Stimulated activated CD4-positive, alpha-beta T cell treated with anti-CD3 and anti-CD28 coated beads, Interleukin-2, amount 100 ng/mL, for 4 hours (primary cell): ENCODE measurements at regions not wholly inside any gene's neighbourhood (a gene's known extent, or its start where the extent isn't known, plus 50 kb on each side); places are given as distances from the start of the nearest gene placed in this dataset.

Experiments
- DNase-seq: peaks from one replicate; pipeline ENCODE4 v3.0.0-alpha.2; 2020; ENCODE audit warnings: low read depth

- DNase-seq: no peak
Measured at GRCh38 chr13:30107521-30108136, 199.7 kb downstream of the KATNAL1 start.

DNA sequence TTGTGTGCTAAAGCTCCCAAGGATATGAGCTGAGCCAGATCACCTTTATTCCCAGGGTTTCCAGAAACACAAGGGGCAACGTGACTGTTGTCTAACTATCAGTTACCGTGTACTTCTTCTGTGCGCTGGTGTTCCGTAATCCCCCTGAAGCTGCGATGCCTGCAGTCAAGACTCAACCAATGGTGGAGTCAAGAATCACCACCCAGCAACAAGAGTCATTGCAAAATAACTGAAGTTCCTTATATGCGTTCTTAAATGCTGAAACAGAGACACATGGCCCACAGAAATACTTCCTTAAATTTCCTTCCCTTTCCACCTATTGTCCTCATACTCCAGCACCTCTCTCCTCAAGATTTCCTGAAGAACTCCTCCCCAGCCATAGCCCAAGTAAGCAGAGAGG lies 200.2 kb downstream of the KATNAL1 start:
- no peak for DNase-seq

DNA sequence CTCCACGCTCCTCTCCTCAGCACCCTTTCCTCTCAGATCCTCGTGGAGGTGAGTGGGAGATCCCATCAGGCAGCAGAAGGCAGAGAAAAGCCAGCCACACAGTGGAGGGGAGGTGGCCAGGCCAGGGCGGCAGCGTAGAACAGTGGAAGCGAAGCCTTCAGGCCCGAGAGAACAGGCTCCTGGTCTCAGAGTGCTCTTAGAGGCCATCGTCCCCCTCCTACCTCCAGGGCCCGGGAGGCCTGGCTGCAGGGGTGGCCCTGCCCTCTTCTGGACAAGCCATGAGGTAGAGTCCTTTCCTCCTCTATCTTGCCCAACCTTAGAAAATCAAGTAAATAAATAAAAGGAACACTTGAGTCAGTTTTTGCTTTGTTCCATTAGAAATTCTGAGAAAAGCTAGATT lies 202.0 kb downstream of the KATNAL1 start:
- no peak for DNase-seq

DNA sequence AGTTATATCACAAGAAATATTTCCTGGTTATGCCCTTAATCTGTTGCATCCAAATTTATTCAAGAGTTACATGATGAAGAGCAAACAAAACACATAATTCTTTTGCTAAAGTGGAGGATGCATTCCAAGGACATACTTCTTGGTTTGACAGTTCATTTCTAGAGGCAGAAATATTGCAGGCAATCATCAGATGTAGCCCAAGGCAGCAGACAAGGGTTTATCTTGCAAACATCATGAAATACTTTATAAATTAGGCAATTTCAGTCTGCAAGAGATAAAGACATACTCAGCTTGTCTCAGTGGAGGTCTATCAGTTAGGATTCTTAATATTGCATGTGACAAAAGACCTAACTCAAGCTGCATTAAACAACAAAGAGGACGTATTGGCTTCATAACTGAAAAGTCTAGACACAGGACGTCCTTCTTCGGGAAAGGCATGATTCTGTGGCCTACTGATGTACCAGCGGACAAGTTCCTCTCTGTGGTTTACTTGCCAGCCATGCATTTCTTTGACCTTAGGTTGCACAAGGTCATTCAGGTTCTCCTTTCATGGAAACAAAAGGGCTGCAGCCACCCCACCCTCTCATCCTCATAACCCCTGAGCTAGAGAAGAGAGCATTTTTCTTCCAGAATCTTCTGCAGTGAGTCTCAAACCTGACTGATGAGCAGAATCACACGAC lies 204.1 kb downstream of the KATNAL1 start:
- no peak for DNase-seq

GRCh38 chr13:30100226-30100625 lies 207.1 kb downstream of the KATNAL1 start:
- no peak for DNase-seq

- no peak for DNase-seq
Measured at GRCh38 chr13:30097701-30098100, 209.7 kb downstream of the KATNAL1 start.

DNA sequence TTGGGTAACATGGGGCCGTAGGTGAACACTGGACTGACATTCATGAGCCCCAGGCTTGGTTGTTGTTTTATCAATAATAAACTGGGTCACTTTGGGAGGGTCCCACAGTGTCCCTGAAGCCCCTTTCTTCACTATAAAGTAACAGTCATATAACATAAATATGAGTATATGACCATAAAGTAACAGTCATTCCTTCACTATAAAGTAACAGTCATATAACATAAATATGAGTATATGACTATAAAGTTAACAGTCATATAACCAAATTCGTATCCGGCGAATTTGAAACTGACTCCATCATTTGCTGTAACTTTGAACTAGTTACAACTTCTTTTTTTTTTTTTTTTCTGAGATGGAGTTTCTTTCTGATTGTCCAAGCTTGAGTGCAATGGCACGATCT lies 210.3 kb downstream of the KATNAL1 start:
- DNase-seq: no peak

DNA sequence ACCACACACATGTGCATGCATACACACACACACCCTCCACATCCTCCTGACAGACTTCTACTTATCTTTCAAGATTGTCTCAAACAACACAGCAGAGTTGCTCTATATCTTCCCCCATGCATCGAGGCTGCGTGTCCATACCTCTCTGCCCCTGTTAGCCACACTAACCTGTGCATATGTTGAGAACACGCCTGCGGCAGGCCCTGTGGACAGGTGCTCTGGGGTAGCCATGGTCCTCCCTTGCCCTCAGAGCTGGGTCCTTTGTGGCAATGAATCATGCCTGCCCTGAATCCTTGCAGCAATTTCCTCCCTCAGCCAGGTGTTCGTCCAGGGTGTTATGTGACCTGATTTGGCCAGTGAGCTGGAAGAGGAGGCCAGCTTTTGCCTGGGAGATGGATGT lies 213.3 kb downstream of the KATNAL1 start:
- DNase-seq: no peak

DNA sequence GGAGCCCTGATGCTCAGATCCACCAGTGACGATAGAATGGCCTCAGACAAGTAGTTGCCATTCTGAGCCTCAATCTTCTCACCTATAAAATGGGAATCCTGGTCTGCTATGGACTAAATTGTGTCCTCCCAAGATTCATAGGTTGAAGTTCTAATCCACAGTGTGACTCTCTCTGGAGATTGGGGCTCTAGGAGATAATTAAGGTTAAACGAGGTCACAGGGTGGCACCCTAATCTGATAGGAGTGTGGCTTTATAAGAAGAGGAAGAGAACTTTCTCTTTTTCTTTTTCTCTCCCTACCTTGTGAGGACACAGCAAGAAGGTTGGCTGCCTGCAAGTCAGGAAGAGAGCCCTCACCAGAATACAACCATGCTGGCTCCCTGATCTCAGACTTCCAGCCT lies 214.1 kb downstream of the KATNAL1 start:
- DNase-seq: no peak

DNA sequence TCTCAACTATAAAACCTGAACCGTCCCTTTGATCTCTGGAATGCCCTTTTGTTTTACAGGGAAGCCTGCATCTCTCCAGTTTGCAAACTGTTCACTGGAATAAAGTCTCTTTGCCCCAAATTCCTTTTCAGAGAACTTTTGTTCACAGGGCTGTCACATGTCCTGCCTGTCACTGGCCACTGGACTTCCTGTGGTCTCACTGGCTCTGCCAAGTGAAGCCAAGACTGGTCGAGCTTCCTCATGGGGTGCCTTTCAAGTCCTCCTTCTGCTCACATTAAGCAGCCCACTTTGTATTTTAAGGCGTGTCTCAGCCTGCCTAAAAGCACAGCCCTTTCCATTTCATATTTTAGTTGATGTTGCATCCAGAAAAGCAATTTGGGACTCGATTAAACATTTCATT lies 215.7 kb downstream of the KATNAL1 start:
- DNase-seq: no peak

DNA sequence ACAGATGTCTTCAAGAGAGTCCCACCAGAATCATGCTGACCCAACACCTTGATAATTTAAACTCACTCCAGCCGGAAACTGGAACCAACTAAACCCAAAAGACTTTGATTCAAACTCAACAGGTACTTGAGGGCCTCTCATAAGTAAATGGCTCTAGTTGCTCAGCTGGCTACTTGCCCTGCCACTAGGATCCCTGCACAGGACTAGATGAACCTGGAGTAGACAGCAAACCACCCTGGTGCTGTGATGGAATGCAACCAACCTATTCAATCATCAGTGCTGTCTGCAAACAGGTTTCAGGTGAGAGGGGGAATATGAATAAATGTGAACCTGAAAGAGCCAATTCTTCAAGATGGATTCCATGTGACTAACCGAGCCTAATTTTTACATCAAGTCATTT lies 216.3 kb downstream of the KATNAL1 start:
- DNase-seq: no peak

DNA sequence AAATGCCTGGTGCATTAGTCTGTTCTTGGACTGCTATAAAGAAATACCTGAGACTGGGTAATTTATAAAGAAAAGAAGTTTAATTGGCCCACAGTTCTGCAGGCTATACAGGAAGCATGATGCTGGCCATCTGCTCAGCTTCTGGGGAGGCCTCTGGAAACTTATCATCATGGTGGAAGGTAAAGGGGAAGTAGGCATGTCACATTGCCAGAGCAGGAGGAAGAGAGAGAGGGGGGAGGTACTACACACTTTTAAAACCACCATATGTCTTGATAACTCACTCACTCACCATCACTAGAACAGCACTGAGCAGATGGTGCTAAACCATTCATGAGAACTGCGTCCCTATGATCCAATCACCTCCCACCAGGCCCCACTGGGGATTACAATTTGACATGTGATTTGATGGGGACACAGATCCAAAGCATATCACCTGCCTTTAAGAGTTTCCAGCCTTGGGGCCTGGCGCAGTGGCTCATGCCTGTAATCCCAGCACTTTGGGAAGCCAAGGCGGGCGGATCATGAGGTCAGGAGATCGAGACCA lies 219.0 kb downstream of the KATNAL1 start:
- DNase-seq: no peak

- DNase-seq: no peak
Measured at GRCh38 chr13:30085087-30085486, 222.3 kb downstream of the KATNAL1 start.

DNA sequence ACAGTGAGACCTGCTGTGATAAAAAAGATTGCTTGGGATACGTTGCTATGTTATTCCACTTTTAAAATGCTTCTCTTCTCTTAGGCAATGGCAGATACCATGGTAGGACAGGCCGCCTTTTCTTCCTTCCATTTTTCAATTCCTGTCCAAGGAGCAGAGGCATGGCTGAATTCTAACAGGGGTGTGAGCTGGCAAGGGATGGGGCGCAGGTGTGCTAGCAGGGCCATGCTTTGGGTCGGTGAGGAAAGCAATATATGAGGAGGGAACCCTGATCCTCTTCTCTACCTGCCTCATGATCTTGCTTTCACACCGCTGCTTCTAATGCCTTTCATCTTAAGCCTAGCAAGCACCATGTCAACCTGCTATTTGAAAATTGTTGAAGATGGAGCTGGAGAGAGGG lies 225.0 kb downstream of the KATNAL1 start:
- no peak for DNase-seq

GRCh38 chr13:30081331-30081730 lies 226.0 kb downstream of the KATNAL1 start:
- DNase-seq: no peak

DNA sequence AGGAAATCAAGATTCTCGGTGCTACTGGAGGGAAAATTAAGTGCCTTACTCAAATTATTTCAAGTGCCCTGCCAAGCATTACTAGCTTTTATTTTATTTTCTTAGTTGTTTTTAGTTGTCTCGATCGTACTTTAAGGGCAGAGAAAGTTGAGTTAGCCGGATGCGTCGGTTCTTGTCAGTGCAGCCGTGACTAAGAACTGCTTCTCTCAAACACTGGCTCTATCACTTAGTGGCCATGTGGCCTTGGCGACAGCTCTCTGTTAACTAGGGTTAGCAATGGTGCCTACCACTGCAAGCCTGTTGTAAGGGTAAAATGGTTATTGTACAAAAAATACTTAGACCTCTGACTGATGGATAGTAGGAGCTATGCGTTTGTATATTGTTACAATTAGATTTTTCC lies 227.8 kb downstream of the KATNAL1 start:
- DNase-seq: no peak

GRCh38 chr13:30078059-30078458 lies 227.6 kb upstream of the UBL3 start:
- no peak for DNase-seq

- no peak for DNase-seq
Measured at GRCh38 chr13:30077240-30077735, 226.9 kb upstream of the UBL3 start.

GRCh38 chr13:30074955-30075614 lies 224.7 kb upstream of the UBL3 start:
- no peak for DNase-seq

GRCh38 chr13:30074431-30074830 lies 224.0 kb upstream of the UBL3 start:
- DNase-seq: no peak

DNA sequence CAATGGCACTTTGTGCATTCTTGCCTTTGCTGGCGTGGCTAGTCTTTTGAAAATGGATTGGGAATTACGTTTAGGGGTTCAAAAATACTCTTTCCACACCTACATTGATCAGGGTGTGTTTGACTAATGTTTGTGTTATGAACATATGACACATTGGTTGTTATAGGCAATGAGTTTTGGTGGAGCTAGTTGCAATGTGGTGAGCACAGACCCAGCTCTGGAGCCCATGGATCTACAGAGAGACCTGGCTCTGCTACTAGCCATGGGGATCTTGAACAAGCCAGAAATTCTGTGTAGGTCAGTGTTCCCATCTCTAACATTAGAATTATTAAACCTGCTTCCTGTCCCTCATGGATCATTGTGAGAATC lies 222.4 kb upstream of the UBL3 start:
- DNase-seq: no peak

DNA sequence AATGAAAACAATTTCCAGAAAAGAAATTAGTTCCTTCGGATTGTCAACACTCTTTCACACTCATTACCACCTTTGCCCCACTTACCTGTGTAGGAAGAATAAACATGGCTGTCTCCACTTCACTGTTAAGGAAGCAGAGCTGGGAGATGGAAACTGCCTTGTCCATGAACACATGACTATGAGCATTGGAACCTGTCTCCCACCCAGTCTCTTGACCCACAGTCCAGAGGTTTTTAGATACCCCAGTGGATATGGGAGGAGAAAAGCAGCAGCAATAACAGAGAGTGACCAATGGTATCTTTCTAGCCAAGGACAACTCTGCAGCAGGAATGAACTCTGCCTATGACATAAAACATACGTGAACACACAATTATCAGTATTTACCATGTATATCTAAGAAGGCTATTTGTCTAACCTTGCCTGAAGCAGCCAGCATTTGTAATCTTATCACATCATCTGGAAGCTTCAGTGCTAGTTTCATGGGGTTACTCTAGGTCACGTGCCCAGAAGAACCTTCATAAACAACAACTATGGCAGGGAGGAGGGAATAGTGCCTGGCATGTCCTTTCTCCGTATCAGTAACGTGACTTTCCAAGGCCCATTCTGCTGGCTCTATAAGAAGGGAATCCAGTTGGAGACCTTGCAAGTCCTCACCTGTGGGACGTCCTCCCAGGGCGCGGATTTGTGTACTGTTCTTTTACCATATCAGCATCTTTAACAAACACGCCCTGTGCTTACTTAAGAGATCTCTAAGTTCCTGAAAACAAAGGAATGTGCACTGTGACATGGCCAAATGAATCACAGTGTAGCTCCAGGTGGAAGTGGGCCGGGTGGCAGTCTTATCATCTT lies 221.8 kb upstream of the UBL3 start:
- DNase-seq: no peak
